H1 (cell line): ENCODE measurements at regions not wholly inside any gene's neighbourhood (a gene's known extent, or its start where the extent isn't known, plus 50 kb on each side); places are given as distances from the start of the nearest gene placed in this dataset.
"Not testable (repeated sequence)": the region's sequence is repeated elsewhere in the genome, so short reads cannot be mapped to it uniquely, and the experiment has no call there.

Experiments used
- EP300 ChIP-seq, 2 experiments: IDR thresholded peaks; 1 replicate in 1 of 2; 2 replicates in 1 of 2; pipeline ENCODE4 v1.6.1; 2011 to 2012; ENCODE audit warnings: low read depth in 2 of 2, low read length in 2 of 2, mild to moderate bottlenecking in 2 of 2, borderline replicate concordance in 1 of 2, inconsistent platforms in 1 of 2, moderate library complexity in 1 of 2
- RFX5 ChIP-seq: IDR thresholded peaks from 2 replicates; pipeline ENCODE4 v1.6.1; 2011; ENCODE audit warnings: low read depth, low read length, improper control_type of control experiment, borderline replicate concordance
- TF ChIP-seq, protein P1 (sequence below), 3 experiments: IDR thresholded peaks; 1 replicate in 2 of 3; 2 replicates in 1 of 3; pipeline versions ENCODE4 v1.5.1 to v1.6.1; 2011; ENCODE audit warnings: low read length in 3 of 3, mild to moderate bottlenecking in 3 of 3, inconsistent platforms in 2 of 3, low read depth in 1 of 3, moderate library complexity in 1 of 3; ENCODE audit not compliant: insufficient read depth in 1 of 3; ENCODE audit errors: control extremely low read depth in 1 of 3

DNA sequence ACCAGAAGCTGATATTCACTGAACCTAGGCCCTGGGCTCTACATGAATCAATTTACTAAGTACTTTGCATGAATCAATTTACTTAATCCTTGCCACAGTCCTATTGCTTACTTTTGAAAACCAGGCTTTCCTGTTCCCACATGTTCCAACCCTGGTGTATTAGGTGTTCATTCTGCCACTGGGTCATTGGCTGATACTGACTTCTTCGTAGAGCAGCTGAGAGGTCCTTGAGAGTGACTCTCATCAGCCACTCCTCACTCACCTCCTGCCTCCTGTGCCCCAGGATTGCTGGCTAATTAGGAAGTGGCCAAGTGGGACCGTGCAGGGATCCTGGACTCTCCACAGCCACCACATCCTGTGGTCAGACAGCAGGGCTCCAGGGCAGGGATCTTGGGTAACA lies 109.5 kb upstream of the CXorf66 start:
- TF ChIP-seq RFX5; EP300 (IDR thresholded peaks at IDR 0.05; ENCODE audit: borderline replicate concordance in 1 of 2, low read depth in 2 of 2, low read length in 2 of 2): not testable (repeated sequence)
- TF ChIP-seq, protein P1, sequence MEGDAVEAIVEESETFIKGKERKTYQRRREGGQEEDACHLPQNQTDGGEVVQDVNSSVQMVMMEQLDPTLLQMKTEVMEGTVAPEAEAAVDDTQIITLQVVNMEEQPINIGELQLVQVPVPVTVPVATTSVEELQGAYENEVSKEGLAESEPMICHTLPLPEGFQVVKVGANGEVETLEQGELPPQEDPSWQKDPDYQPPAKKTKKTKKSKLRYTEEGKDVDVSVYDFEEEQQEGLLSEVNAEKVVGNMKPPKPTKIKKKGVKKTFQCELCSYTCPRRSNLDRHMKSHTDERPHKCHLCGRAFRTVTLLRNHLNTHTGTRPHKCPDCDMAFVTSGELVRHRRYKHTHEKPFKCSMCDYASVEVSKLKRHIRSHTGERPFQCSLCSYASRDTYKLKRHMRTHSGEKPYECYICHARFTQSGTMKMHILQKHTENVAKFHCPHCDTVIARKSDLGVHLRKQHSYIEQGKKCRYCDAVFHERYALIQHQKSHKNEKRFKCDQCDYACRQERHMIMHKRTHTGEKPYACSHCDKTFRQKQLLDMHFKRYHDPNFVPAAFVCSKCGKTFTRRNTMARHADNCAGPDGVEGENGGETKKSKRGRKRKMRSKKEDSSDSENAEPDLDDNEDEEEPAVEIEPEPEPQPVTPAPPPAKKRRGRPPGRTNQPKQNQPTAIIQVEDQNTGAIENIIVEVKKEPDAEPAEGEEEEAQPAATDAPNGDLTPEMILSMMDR (IDR thresholded peaks at IDR 0.05; ENCODE audit: control extremely low read depth in 1 of 3, insufficient read depth in 1 of 3, low read depth in 1 of 3, low read length in 3 of 3), result not testable (repeated sequence)
